ENCODE measurements at regions not wholly inside any gene's neighbourhood (a gene's known extent, or its start where the extent isn't known, plus 50 kb on each side); places are given as distances from the start of the nearest gene placed in this dataset.
A peak's percentile ranks its signal among the peaks of the same experiment; 100 is the strongest.

GRCh38 chr13:109415057-109415456, 371.3 kb downstream of the IRS2 start:
- no peak for TF ChIP-seq CTCF (conservative IDR thresholded peaks at IDR 0.05)
- H3K4me1 Mint-ChIP-seq (ENCODE audit: unreplicated experiment) = peaks cover 13% of the 10 kb centered on the region
- H3K27ac Mint-ChIP-seq = no peak overlapping the region
- DNase-seq (ENCODE audit: extremely low spot score, unreplicated experiment) = no peak
- H3K36me3 Mint-ChIP-seq = no peaks in the 10 kb centered on the region
- no peak overlapping the region for H3K4me3 Mint-ChIP-seq
- no peaks in the 10 kb centered on the region for H3K9me3 Mint-ChIP-seq
- H3K27me3 Mint-ChIP-seq = peaks cover 14% of the 10 kb centered on the region

DNA sequence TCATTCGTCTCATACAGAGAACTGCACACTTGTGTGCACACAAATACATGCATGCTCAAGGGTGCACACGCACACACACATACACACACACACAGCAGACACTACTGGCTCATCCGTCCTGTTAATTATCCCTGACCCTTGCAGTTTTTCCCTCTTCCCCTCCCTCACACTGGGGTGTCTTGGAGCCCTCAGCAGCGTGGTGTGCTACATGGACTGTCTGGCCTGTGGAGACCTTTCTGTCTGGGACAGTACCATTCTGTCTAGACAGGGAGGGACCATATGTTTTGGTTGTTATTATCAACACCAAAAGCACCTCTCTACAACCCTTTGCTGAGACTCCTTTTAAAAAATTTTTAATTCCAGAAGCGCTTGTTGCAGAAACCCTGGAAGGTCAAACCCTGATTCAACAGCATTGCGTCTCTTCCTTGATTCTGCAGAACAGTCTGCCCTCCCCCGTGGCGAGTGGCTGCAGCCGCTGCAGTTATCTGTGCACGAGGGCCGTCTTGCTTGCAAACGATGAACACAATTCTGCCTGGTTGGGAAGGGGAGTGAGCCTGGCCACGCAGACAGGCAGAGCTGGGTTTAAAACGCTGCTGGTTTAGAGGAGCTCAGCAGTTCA, 374.0 kb downstream of the IRS2 start:
- H3K27ac Mint-ChIP-seq = peak overlapping the region; percentile 1
- peaks cover 25% of the 10 kb centered on the region for H3K27me3 Mint-ChIP-seq
- peaks cover 13% of the 10 kb centered on the region for H3K4me1 Mint-ChIP-seq (ENCODE audit: unreplicated experiment)
- TF ChIP-seq CTCF (conservative IDR thresholded peaks at IDR 0.05) = no peak
- peak overlapping the region; percentile 63 for H3K4me3 Mint-ChIP-seq
- no peaks in the 10 kb centered on the region for H3K9me3 Mint-ChIP-seq
- no peaks in the 10 kb centered on the region for H3K36me3 Mint-ChIP-seq
- peak; percentile 75 for DNase-seq (ENCODE audit: extremely low spot score, unreplicated experiment)

DNA sequence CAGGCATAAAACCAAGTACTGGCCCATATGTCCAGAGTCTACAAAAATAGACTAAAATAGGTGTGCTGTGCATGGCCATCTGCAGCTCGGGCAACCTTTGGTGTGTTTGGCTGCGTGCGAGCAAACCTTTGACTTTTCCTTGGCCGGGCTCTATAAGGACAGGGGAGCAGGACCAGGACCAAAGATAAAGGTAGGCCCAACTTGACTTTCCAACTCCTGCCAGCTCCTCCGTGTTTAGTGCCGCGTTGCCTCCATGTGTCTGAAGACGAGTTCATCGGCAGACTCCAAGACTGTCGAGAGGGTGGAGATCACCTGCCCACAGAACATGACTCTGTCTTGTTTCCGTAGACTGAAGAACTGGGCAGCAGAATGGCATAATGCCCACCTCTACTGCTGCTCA, 375.5 kb downstream of the IRS2 start:
- no peak overlapping the region for H3K27ac Mint-ChIP-seq
- no peak for DNase-seq (ENCODE audit: extremely low spot score, unreplicated experiment)
- H3K4me3 Mint-ChIP-seq = no peak overlapping the region
- H3K27me3 Mint-ChIP-seq = peaks cover 18% of the 10 kb centered on the region
- no peak for TF ChIP-seq CTCF (conservative IDR thresholded peaks at IDR 0.05)
- peaks cover 13% of the 10 kb centered on the region for H3K4me1 Mint-ChIP-seq (ENCODE audit: unreplicated experiment)
- no peaks in the 10 kb centered on the region for H3K9me3 Mint-ChIP-seq
- H3K36me3 Mint-ChIP-seq = no peaks in the 10 kb centered on the region

GRCh38 chr13:109408591-109409382, 377.6 kb downstream of the IRS2 start:
- no peak for TF ChIP-seq CTCF (conservative IDR thresholded peaks at IDR 0.05)
- no peak overlapping the region for H3K4me3 Mint-ChIP-seq
- peaks cover 15% of the 10 kb centered on the region for H3K27me3 Mint-ChIP-seq
- H3K4me1 Mint-ChIP-seq (ENCODE audit: unreplicated experiment) = peaks cover 9% of the 10 kb centered on the region
- H3K9me3 Mint-ChIP-seq = no peaks in the 10 kb centered on the region
- DNase-seq (ENCODE audit: extremely low spot score, unreplicated experiment) = no peak
- H3K27ac Mint-ChIP-seq = no peak overlapping the region
- no peaks in the 10 kb centered on the region for H3K36me3 Mint-ChIP-seq

- Mint-ChIP-seq H3K9me3 (no peaks in the 10 kb centered on the region), H3K27ac (no peak overlapping the region), H3K4me3 (no peak overlapping the region), H3K36me3 (no peaks in the 10 kb centered on the region), H3K4me1 (ENCODE audit: unreplicated experiment) (no peaks in the 10 kb centered on the region), H3K27me3 (peaks cover 11% of the 10 kb centered on the region)
- no peak for TF ChIP-seq CTCF (conservative IDR thresholded peaks at IDR 0.05)
- DNase-seq (ENCODE audit: extremely low spot score, unreplicated experiment) = no peak
Observed at GRCh38 chr13:109406376-109406992, 379.9 kb downstream of the IRS2 start.

Measured in type B pancreatic cell (in vitro differentiated cells).